BJ (cell line): ENCODE measurements at regions not wholly inside any gene's neighbourhood (a gene's known extent, or its start where the extent isn't known, plus 50 kb on each side); places are given as distances from the start of the nearest gene placed in this dataset.
"Not testable (repeated sequence)": the region's sequence is repeated elsewhere in the genome, so short reads cannot be mapped to it uniquely, and the experiment has no call there.

Experiments
- CTCF ChIA-PET: fragments of 350-600 bp; formaldehyde crosslinking; extraction: SDS; loops from one replicate; lab custom pipeline; 2021; ENCODE audit warnings: antibody characterized with exemption, inconsistent platforms; lab: Yijun Ruan, JAX
- POLR2A ChIA-PET: fragments of 300-600 bp; sonication (Branson Sonifier 250); formaldehyde crosslinking; extraction: SDS; loops from one replicate; lab custom pipeline; 2021; ENCODE audit warnings: antibody characterized with exemption; lab: Charles Lee
- DNase-seq: peaks from one replicate; pipeline ENCODE4 v3.0.0-alpha.2; 2011; ENCODE audit warnings: low read depth
- H3K27me3 ChIP-seq: 2 replicates; pipeline ENCODE4 v1.6.0; 2011; ENCODE audit warnings: low read length; ENCODE audit not compliant: control insufficient read depth, insufficient read depth
- H3K36me3 ChIP-seq: 2 replicates; pipeline ENCODE4 v1.5.1; 2011; ENCODE audit warnings: low read length; ENCODE audit not compliant: control insufficient read depth, insufficient read depth
- H3K4me3 ChIP-seq: 2 replicates; pipeline ENCODE4 v1.5.1; 2011; ENCODE audit warnings: low read depth, mild to moderate bottlenecking, control low read depth, low read length
- TF ChIP-seq, protein P1 (sequence below): IDR thresholded peaks from 2 replicates; pipeline ENCODE4 v1.5.1; 2011; ENCODE audit warnings: low read depth, mild to moderate bottlenecking, control low read depth, inconsistent platforms, low read length, moderate library complexity; ENCODE audit not compliant: insufficient read depth

DNA sequence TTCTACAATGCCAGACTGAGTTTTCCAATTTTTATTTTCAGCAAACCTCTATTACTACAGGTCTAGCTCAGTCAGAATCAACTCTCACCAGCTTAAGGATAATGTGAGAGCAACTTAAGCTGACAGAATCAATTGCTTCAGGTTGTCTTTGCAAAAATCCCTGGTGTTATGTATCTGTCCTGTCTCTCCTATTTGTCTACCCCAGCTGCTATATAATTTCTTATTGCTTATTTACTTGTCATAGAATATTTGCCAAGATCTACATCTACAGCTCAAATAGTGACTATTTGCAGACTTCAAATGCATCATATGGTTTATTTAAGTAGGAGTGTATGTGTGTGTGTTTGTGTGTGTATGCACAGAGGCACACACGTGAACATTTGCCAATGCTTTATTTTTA lies 54.1 kb downstream of the FOXG1 start:
- DNase-seq = no peak
- TF ChIP-seq, protein P1, sequence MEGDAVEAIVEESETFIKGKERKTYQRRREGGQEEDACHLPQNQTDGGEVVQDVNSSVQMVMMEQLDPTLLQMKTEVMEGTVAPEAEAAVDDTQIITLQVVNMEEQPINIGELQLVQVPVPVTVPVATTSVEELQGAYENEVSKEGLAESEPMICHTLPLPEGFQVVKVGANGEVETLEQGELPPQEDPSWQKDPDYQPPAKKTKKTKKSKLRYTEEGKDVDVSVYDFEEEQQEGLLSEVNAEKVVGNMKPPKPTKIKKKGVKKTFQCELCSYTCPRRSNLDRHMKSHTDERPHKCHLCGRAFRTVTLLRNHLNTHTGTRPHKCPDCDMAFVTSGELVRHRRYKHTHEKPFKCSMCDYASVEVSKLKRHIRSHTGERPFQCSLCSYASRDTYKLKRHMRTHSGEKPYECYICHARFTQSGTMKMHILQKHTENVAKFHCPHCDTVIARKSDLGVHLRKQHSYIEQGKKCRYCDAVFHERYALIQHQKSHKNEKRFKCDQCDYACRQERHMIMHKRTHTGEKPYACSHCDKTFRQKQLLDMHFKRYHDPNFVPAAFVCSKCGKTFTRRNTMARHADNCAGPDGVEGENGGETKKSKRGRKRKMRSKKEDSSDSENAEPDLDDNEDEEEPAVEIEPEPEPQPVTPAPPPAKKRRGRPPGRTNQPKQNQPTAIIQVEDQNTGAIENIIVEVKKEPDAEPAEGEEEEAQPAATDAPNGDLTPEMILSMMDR = no peak
- H3K4me3 ChIP-seq = no peak overlapping the region
- no peaks in the 10 kb centered on the region for H3K36me3 ChIP-seq
- ChIA-PET POLR2A (no interaction called here), CTCF (interaction anchor here (1.8 kb wide), 1 partner anchor 10 kb away, joined by 6 read pairs; no protein-coding TSS in a partner anchor)
- no peaks in the 10 kb centered on the region for H3K27me3 ChIP-seq

- POLR2A ChIA-PET = no interaction called here
- TF ChIP-seq, protein P1 = no peak
- H3K4me3 ChIP-seq = no peak overlapping the region
- H3K27me3 ChIP-seq = no peaks in the 10 kb centered on the region
- CTCF ChIA-PET = no interaction called here
- DNase-seq = no peak
- H3K36me3 ChIP-seq = no peaks in the 10 kb centered on the region
These were observed 55.4 kb downstream of the FOXG1 start for GRCh38 chr14:28821993-28822392.

GRCh38 chr14:28823245-28823644 lies 56.7 kb downstream of the FOXG1 start:
- TF ChIP-seq, protein P1 = no peak
- Histone ChIP-seq H3K4me3 (no peak overlapping the region), H3K27me3 (no peaks in the 10 kb centered on the region), H3K36me3 (no peaks in the 10 kb centered on the region)
- CTCF ChIA-PET = no interaction called here
- POLR2A ChIA-PET = no interaction called here
- no peak for DNase-seq

DNA sequence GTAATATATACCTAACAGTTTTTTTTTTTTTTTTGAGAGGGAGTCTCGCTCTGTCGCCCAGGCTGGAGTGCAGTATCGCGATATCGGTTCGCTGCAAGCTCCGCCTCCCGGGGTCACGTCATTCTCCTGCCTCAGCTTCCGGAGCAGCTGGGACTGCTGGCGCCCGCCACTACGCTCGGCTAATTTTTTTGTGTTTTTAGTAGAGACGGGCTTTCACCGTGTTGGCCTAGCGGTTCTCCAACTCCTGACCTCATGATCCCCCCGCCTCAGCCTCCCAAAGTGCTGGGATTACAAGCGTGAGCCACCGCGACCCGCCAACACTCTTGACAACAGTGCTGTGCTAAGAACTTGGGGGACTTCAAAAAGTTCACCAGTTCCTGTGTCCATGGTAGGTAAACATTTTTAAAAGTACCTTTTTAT lies 63.5 kb downstream of the FOXG1 start:
- ChIA-PET CTCF (no interaction called here), POLR2A (no interaction called here)
- Histone ChIP-seq H3K27me3 (no peaks in the 10 kb centered on the region), H3K4me3 (no peak overlapping the region), H3K36me3 (no peaks in the 10 kb centered on the region)
- DNase-seq = no peak
- TF ChIP-seq, protein P1 = no peak

DNA sequence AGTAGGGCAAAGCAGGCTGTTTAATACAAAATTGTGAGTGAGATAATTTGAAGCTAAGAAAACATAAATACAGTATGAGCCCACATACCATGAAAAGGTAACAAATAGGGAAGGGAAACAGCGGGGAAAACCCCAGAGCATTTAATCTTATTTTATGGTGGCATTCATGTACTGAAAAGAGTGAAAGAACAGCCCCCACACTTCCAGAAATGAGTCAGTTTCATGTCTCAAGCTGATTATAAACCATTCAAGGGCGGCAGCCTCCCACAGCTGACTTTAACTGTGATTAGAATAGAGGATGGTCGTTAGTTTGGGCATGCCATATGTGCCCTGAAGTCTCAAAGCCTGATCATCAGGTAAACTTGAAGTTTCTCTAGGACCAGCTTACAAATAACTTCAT lies 64.5 kb downstream of the FOXG1 start:
- Histone ChIP-seq H3K36me3 (no peaks in the 10 kb centered on the region), H3K27me3 (no peaks in the 10 kb centered on the region), H3K4me3 (no peak overlapping the region)
- ChIA-PET CTCF (interaction anchor here (1.4 kb wide), 1 partner anchor 11 kb away, joined by 6 read pairs; no protein-coding TSS in a partner anchor), POLR2A (no interaction called here)
- TF ChIP-seq, protein P1 = no peak
- no peak for DNase-seq

DNA sequence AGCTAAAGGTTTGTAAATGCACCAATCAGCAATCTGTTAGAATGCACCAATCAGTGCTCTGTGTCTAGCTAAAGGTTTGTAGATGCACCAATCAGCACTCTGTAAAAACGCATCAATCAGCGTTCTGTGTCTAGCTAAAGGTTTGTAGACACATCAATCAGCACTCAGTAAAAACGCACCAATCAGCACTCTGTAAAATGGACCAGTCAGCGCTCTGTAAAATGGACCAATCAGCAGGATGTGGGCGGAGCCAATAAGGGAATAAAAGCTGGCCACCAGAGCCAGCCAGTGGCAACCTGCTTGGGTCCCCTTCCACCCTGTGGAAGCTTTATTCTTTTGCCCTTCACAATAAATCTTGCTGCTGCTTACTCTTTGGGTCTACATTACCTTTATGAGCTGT lies 76.0 kb downstream of the FOXG1 start:
- DNase-seq, H3K4me3 ChIP-seq, CTCF ChIA-PET, H3K27me3 ChIP-seq, POLR2A ChIA-PET, H3K36me3 ChIP-seq: not testable (repeated sequence)
